NCI-H146 treated with DMSO at 0.1 percent for 48 hours (cell line): ENCODE measurements at regions not wholly inside any gene's neighbourhood (a gene's known extent, or its start where the extent isn't known, plus 50 kb on each side); places are given as distances from the start of the nearest gene placed in this dataset.

Experiments
- DNase-seq: peaks from one replicate; lab custom pipeline; 2025; ENCODE audit not compliant: unreplicated experiment; lab: John Stamatoyannopoulos, UW

GRCh38 chr6:91743756-91744155 is 1156.9 kb upstream of the MAP3K7 start:
- peak; percentile 7 for DNase-seq

- no peak for DNase-seq
Observed at GRCh38 chr6:91731939-91732338, 1145.1 kb upstream of the MAP3K7 start.

- no peak for DNase-seq
Observed at GRCh38 chr6:91730710-91731109, 1143.8 kb upstream of the MAP3K7 start.

GRCh38 chr6:91720324-91720723 is 1133.5 kb upstream of the MAP3K7 start:
- DNase-seq, result no peak

GRCh38 chr6:91719414-91719813 is 1132.5 kb upstream of the MAP3K7 start:
- DNase-seq, result no peak

- DNase-seq, result no peak
Observed at GRCh38 chr6:91718198-91718597, 1131.3 kb upstream of the MAP3K7 start.

GRCh38 chr6:91717094-91717493 is 1130.2 kb upstream of the MAP3K7 start:
- no peak for DNase-seq

DNA sequence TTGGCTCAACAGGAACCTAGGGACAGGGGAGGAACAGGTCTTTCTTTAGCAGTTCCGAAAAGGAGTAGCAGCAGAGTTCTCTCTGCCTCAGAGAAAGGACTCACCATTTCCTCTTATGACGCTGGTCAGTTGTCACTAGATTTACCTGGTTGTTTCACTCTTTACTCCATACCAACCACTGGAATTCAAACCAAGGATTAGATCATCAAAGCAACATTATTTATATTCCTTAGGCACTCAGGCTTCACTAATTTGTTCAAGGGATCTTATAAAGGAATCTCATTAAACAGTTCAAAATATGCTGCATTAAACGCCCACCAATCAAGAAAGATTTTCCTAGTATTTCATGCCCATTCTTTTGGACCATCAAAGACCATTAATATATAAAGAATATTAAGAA is 1129.5 kb upstream of the MAP3K7 start:
- DNase-seq, result no peak

- DNase-seq, result no peak
Observed at GRCh38 chr6:91715171-91715805, 1128.4 kb upstream of the MAP3K7 start.

DNA sequence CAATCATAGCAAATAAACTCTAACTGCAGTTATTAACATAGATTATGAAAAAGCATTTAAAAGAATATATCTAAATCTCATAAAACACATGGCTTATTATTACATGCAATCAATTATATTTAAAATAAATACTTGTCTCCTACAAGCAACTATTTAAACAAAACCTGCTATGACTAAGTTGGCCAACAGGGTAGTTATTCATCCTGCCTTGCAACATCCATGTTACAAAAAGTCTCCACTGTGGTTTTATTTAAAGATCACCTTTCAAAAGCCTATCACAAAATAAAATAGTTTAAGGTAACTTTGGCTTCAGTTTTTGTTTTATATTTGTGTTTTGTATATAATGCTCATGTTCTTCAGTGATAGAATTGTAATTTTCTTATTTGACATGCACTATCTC is 1127.0 kb upstream of the MAP3K7 start:
- no peak for DNase-seq

DNA sequence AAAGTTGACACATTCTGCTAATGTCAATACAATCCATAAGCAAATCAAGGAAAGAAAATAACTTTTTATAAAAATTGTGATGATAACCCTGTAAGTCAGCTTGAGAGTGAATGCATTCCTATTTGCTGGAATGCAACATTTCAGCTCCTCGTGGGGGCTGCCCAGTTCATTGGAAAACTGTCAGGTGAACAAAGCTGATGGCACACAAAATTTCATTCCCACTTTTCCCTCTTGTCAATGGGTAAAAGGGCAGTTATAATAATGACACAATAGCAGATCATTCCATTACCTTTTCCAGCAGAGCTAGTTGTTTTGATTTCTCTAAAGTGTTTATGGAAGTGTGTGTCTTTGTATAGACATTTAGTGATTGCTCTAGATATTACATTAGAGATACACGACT is 1124.6 kb upstream of the MAP3K7 start:
- DNase-seq, result no peak

DNA sequence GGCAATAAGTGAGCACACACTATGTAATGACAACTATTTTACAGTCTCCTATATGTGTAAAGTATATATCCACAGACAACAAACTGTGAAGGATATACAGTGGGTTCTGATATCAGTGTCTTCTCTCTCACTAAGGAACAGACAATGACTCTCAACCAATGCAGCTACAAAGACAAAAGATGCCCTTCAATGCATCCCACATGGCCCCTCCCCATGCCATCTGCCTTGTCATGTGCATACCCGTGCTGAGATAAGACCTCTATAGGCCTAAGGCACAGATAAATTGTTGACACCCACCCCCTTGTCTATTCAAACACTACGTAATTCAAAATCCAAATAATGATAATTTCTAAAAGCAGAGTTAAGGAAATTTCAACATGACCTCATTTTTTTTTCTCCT is 1123.5 kb upstream of the MAP3K7 start:
- DNase-seq, result peak; percentile 31

GRCh38 chr6:91708534-91708933 is 1121.7 kb upstream of the MAP3K7 start:
- DNase-seq, result no peak

DNA sequence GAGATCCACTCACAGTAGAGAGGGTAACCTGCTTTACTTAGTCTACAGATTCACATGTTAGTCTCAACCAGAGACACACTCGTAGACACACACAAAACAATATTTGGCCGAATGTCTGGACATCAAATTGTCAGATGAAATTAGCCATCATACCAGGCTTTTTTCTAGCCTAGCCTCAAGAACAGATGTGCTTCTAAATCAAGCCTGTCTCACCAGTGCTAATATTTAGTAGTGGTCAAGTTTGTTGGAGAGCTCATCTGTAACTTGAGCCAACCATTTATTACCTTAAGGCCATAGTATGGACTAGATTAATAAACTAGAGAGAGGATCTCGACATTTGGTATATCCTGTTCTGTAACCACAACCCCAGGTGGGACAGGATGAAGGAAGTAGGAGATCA is 1118.8 kb upstream of the MAP3K7 start:
- no peak for DNase-seq

- DNase-seq, result no peak
Observed at GRCh38 chr6:91704531-91704930, 1117.7 kb upstream of the MAP3K7 start.

DNA sequence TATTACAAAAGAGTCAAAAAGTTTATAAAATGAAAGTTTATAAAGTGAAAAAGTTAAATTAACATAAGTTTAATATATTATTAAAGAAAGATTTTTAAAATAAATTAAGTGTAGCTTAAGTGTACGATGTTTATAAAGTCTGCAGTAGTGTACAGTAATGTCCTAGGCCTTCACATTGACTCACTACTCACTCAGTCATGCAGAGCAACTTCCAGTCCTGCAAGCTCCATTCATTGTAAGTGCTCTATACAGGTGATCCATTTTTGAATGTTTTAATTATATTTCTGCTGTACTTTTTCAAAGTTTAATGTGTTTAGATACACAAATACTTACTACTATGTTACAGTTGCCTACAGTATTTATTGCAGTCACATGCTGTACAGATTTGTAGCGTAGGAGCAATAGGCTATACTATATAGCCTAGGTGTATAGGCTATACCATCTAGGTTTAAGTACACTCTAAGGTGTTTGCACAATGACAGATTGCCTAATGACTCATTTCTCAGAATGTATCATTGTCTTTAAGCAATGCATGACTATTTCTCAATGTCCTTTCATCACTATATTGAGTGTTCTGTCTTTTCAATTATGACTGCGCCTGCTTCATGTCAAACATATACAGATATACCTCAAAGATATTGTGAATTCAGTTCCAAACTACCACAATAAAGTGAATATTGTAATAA is 1110.3 kb upstream of the MAP3K7 start:
- no peak for DNase-seq

DNA sequence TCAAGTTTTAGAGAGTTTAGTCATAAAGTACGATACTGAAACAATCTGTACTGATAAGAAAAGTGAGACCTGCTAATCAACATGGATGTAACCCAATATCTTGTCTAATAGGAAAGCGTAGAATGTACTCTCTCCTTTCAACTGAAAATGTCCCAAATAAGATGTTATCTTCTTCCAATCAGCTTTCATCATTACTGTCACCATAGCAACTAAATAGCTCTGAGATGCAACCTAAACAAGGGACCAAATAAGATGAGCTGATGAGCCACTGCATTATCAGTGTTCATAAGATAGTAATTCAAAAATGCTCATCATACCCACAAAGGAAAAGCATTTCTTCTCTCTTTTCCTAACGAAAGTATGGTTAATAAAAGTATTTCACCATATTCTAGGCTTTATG is 1108.3 kb upstream of the MAP3K7 start:
- no peak for DNase-seq

- DNase-seq, result no peak
Observed at GRCh38 chr6:91694016-91694654, 1107.3 kb upstream of the MAP3K7 start.

DNA sequence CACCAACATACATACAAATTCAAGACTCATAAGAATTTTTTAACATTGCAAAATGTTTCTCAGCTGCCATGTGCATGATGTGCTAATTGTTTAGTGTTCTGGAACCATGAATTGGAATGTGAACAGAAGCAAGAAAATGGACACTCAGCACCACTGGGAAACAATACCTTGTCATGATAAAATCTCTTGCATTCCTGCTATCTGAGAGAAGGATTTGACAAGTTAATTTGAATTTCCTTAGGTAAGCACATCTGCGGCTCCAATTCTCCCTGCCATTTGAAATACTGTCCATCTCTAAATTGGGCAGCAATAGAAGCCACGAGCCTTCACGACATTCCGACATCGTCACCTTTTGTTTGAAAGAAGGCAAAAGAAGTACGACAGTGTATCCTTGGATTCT is 1104.6 kb upstream of the MAP3K7 start:
- no peak for DNase-seq

GRCh38 chr6:91683240-91683639 is 1096.4 kb upstream of the MAP3K7 start:
- DNase-seq, result no peak

- no peak for DNase-seq
Observed at GRCh38 chr6:91681296-91681695, 1094.4 kb upstream of the MAP3K7 start.

- peak; percentile 64 for DNase-seq
Observed at GRCh38 chr6:91678679-91679446, 1092.0 kb upstream of the MAP3K7 start.
